Lower leg skin (tissue), 3 donors: ENCODE measurements at regions not wholly inside any gene's neighbourhood (a gene's known extent, or its start where the extent isn't known, plus 50 kb on each side); places are given as distances from the start of the nearest gene placed in this dataset.
"Not testable (repeated sequence)": the region's sequence is repeated elsewhere in the genome, so short reads cannot be mapped to it uniquely, and the experiment has no call there.

Experiments used
- POLR2A ChIP-seq, 2 donors: fragments of 450-650 bp; IDR thresholded peaks; one replicate each; pipeline ENCODE4 v1.6.1; 2016 to 2017; ENCODE audit warnings: antibody characterized with exemption in 2 of 2, mild to moderate bottlenecking in 1 of 2, moderate library complexity in 1 of 2
- TF ChIP-seq, protein P1 (sequence below), 3 donors: fragments of 450-650 bp; IDR thresholded peaks; one replicate each; pipeline ENCODE4 v1.5.1; 2016; ENCODE audit warnings: antibody characterized with exemption in 3 of 3, mild to moderate bottlenecking in 3 of 3, moderate library complexity in 2 of 3

DNA sequence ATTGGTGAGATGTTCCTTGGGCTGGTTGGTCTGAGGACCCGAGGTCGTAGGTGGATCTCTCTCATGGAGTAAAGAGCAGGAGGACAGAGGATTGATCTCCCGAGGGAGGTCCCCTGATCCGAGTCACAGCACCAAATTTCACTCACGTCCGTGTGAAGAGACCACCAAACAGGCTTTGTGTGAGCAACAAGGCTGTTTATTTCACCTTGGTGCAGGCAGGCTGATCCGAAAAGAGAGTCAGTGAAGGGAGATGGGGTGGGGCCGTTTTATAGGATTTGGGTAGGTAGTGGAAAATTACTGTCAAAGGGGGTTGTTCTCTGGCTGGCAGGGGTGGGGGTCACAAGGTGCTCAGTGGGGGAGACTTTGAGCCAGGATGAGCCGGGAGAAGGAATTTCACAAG, 97.5 kb upstream of the SLC25A48 start:
- not testable (repeated sequence) for TF ChIP-seq POLR2A (IDR thresholded peaks at IDR 0.05)
- TF ChIP-seq, protein P1, sequence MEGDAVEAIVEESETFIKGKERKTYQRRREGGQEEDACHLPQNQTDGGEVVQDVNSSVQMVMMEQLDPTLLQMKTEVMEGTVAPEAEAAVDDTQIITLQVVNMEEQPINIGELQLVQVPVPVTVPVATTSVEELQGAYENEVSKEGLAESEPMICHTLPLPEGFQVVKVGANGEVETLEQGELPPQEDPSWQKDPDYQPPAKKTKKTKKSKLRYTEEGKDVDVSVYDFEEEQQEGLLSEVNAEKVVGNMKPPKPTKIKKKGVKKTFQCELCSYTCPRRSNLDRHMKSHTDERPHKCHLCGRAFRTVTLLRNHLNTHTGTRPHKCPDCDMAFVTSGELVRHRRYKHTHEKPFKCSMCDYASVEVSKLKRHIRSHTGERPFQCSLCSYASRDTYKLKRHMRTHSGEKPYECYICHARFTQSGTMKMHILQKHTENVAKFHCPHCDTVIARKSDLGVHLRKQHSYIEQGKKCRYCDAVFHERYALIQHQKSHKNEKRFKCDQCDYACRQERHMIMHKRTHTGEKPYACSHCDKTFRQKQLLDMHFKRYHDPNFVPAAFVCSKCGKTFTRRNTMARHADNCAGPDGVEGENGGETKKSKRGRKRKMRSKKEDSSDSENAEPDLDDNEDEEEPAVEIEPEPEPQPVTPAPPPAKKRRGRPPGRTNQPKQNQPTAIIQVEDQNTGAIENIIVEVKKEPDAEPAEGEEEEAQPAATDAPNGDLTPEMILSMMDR (IDR thresholded peaks at IDR 0.05): not testable (repeated sequence)
